MV-4-11 (cell line): ENCODE measurements at regions not wholly inside any gene's neighbourhood (a gene's known extent, or its start where the extent isn't known, plus 50 kb on each side); places are given as distances from the start of the nearest gene placed in this dataset.
A peak's percentile ranks its signal among the peaks of the same experiment; 100 is the strongest.
"Not testable (repeated sequence)": the region's sequence is repeated elsewhere in the genome, so short reads cannot be mapped to it uniquely, and the experiment has no call there.

Experiments used
- DNase-seq: peaks from one replicate; lab custom pipeline; 2025; lab: John Stamatoyannopoulos, UW

DNA sequence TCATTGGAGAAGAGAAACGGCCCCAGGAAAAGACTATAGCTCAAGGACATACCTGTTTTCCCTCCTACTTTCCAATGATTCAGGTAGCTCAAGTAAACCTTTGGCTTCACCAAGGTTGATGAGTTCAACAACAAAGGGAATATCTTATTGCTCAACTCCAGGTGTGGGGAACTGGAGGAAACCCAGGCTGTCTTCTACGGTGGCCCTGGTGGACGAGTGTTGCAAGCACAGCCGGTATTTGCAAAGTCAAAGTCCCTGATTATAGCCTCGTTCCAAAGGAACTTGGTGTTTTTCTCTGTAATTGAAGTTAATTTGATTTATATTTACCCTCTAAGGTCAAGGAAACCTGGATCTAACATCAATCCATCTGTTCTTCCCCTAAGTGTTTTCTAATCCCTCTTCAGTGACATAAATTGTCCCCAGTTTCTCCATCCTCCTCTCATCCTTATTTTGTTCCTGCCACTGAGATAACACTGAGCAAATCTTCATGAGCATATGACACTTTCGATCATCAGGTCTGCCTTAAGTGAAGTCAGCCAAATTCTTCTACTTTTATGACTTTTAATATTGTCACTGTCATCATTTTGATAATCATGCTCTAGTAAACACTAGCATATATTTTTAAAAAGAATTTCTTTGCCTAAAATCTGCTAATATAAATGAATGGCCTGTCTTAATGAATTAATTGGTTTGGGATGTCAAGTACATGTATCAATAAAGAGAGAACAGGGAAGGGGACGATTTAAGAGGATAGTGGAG, 174.6 kb upstream of the TBX3 start:
- no peak for DNase-seq

DNA sequence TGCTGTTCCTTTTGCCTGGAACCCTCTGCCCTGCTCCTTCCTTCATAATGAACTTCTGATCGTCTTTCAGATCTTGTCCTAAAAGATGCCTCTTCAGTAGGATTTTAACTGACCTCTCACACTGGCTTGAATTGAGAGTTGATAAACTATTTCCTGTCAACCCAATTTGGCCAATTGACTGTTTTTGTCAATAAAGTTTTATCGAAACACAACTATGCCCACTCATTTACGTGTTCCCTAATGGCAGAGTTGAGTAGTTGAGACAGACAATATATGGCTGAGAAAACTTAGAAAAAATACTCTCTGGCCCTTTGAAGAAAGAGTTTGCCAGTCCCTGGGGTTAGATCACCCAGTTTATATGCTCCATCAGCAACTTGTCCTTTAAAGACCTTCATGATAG, 171.7 kb upstream of the TBX3 start:
- no peak for DNase-seq

DNA sequence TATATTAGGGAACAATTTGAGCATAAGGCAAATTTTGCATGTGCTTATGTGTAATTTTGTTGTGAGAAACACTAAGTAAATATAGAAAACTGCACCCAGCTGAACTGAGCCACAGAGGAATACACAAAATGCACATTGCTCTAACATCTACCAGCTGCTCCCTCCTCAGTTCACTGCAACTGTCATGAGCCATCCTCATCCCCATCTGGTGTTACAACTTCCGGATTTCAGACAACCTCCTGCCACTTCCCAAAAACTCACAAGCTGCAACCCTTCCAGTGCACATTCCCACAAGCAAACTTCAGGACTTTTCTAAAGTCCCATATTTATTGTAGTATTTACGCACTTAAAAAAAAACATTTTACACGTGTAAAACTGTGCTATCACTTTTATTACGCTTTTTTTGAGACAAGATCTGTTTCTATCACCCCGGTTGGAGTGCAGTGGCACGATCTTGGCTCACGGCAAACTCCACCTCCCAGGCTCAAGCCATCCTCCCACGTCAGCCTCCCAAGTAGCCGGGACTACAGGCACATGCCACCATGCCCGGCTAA, 169.1 kb upstream of the TBX3 start:
- DNase-seq, result peak; percentile 72

GRCh38 chr12:114851981-114852380, 168.0 kb upstream of the TBX3 start:
- DNase-seq, result peak; percentile 72

DNA sequence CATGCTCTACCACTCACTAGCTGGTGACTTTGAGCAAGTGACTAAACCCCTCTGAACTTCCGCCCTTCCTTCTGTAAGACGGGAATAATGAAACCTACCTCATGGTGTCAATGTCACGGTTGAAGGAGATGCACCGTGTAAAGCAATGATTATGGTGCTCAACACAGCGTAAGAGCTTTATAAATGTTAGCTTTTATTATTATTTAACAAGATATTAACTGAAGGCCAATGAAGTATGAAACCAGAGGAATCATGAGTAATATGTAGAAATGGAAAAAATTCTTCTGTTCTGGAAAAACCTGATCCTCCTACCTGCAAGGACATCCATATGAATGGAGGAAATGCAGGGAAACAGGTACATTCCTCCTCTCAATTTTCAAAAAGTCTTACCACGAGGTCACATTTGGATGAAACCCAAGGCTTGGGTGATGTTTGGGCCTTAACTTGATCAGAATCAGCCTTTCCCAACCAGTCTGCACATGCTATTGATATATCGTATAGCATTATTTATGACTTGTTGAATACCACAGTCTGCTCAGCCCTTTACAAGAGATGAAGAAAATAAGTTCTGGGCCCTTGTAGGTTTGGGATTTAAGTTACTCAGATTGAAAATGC, 166.8 kb upstream of the TBX3 start:
- DNase-seq, result no peak

- no peak for DNase-seq
Measured at GRCh38 chr12:114848666-114849065, 164.7 kb upstream of the TBX3 start.

DNA sequence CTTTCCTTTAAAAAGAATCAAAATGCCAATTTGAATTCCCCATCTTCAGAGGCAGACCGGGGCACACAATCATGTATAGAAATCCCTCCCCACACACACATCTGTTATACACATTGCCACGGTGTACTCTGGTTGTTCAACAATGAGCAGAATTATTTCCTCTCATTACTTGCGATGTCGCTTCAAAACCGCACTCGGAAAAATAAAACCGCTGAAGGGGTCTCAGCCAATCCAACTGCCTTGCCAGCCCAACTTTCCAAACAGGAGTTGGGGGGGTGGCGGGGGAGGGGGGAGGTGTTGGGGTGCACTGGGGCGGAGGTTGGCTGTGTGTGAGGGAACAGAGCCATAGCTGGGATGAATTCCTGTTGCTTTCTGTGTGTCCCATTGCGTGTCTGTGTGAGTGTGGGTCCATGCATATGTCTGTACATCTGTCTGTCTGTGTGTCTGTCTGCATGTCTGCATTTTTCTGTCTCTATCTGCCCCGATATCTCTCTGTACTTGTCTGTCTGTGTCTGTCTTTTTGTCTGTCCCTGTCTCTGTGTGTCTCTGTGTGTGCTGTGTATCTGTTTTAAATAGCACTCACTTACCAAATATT, 163.6 kb upstream of the TBX3 start:
- no peak for DNase-seq

GRCh38 chr12:114846771-114847170, 162.8 kb upstream of the TBX3 start:
- no peak for DNase-seq

DNA sequence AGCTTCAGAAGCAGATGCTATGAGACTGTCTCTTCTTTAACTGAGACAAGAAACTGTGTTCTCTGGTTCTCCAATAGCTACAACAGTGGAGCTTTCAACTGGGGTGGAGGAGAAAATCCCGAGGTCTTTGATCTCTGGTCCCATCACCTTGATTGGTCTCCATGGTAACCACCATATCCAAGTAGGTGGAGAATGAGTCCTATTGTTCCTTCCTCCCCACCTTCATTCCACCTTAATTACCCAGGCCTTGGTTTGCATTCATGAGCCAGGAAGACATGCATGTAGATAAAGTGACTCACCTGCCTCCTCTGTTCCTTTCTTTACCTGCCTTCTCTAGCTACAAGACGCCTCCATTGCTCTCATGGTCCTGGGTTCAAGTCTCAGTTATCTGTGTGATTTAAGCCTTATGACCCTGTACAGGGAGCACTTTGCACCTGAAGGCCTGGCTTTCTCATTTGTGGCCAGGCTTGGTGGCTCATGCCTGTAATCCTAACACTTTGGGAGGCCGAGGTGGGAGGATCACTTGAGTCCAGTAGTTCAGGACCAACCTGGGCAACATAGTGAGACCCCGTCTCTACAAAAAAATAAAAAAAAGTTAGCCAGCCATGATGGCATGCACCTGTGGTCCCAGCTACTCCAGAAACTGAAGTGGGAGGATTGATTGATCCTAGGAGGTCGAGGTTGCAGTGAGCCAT, 157.7 kb upstream of the TBX3 start:
- DNase-seq, result no peak

DNA sequence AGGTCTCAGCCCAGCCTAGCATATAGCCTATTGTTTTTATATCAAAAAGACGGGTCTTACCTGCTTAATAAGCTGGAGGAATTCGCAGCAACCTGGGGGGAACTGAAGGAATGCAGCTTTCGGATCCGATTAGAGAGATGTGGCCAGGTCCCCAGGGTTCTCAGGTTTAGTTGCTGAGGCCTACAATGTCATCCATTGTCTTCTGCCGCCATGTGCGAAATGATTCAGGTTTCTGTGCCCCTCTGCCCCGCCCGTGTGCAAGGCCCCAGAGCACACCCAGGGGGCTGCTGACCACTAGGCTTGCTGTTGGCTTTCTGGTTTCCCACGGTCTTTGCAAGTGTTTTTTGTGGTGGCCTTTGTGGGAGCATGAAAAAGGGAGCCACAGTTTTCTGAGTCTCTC, 154.5 kb upstream of the TBX3 start:
- DNase-seq, result no peak

DNA sequence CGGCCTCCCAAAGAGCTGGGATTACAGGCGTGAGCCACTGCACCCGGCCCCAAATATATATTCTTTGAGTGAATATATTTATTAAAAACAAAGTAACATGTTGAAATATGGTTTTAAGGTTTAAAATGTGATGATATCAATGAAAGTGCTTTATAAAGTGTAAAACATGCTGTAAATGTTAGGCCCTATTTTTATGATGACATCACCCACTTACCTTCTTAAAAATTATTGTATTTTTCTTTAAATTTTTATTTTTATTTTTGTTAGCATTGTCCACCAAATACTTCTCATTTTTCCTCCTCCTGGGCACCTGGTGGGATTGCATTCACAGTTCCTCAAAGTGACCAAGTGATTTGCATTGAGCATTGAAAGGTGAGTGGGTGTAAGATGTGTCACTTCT, 152.6 kb upstream of the TBX3 start:
- DNase-seq, result no peak

GRCh38 chr12:114835031-114835430, 151.1 kb upstream of the TBX3 start:
- peak; percentile 8 for DNase-seq

DNA sequence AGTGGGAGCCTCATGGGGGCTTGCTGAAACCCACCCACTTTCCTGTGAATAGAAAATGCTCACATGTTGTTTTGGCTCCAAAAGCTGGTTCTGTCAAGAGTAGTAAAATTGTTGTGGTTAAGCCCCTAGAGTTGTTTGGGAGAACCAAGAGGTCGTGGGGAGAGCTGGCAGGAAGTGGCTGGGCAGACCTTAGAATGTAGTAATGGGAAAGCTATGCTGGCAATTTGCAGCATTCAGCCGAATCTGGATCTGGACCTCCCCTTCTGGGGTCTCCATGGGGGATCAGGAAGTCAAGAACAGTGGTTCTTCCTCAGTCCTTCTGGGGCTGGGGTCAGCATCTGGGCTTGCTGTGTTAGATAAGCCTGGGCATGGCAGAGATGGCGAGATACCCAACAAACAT, 150.6 kb upstream of the TBX3 start:
- DNase-seq, result no peak

GRCh38 chr12:114829833-114830232, 145.9 kb upstream of the TBX3 start:
- DNase-seq, result no peak

DNA sequence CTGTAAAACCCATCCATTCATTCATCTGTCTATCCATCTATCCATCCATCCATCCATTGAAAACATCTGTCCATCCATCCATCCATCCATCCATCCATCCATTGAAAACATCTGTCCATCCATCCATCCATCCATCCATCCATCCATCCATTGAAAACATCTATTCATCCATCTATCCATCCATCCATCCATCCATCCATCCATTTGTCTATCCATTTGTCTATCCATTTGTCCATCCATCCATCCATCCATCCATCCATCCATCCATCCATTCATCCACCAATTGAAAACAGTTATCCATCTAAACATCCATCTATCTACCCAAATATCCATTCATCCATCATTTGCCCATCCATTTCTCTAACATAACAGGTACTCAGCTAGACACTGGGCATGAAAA, 145.3 kb upstream of the TBX3 start:
- not testable (repeated sequence) for DNase-seq

GRCh38 chr12:114827461-114827860, 143.5 kb upstream of the TBX3 start:
- no peak for DNase-seq

DNA sequence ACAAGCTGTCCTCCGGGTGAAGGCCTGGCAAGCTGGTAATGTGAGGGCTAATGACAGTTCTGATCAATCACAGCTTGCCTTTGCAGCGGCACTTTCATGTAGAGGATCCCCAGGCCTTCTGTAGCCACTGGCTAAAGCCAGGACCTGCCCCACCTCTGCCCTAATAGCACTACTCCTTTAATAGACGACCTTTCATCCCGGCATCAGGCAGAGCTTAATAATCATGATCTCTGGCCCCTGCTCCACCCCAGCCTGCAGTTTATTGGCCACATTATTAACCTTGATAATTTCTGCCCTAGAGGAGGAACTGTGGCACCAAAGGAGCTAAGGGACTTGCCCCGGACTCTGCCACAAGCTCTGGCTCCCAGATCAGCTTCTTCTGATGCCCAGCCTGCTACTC, 142.3 kb upstream of the TBX3 start:
- no peak for DNase-seq

DNA sequence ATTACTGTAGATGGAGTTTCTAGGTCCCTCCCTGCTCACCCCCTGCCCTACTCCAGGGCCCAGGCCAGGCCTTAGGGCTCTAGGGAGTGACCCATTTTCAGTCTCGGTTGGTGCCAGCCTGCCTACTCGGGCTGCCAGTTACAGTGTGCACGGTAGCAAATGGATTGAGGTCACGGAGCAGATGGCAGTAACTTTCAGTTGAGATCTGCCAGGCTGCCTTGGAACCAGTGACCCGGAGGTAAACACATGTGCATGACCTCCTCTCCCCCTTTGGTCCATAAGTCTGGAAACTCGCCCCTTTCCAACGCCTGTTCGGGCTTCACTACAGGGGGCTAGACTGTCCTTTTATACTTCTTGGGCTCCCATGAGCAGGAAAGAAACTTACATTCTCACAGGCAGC, 139.7 kb upstream of the TBX3 start:
- no peak for DNase-seq

DNA sequence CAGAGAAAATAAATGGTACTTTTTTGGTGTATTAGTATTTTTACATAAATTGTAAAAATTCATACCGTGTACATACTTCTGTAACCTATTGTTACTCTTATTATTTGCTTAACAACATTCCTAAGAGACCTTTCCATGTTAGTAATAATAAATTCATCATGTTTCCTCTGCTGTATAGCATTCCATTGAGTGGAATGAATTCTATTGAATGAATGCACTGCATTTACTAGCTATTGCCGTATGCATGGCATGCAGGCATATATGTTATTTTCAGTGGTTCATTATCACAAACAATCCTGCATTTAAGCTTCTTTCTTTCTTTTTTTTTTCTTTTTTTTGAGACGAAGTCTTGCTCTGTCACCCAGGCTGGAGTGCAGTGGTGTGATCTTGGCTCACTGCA, 137.6 kb upstream of the TBX3 start:
- no peak for DNase-seq

GRCh38 chr12:114820796-114821195, 136.8 kb upstream of the TBX3 start:
- DNase-seq, result no peak

- DNase-seq, result no peak
Measured at GRCh38 chr12:114817571-114818425, 133.8 kb upstream of the TBX3 start.
